ENCODE measurements at regions not wholly inside any gene's neighbourhood (a gene's known extent, or its start where the extent isn't known, plus 50 kb on each side); places are given as distances from the start of the nearest gene placed in this dataset.

GRCh38 chr5:118692811-118693342, 295.5 kb downstream of the DTWD2 start:
- Histone ChIP-seq H3K4me2 (ENCODE audit: low read length) (no peak overlapping the region), H3K27ac (ENCODE audit: low read depth, low read length, poor library complexity, severe bottlenecking) (no peak overlapping the region), H3K36me3 (ENCODE audit: insufficient read depth, low read length) (no peaks in the 10 kb centered on the region), H3K9me3 (ENCODE audit: low read length) (no peaks in the 10 kb centered on the region), H3K79me2 (ENCODE audit: insufficient read depth, low read depth, low read length) (no peaks in the 10 kb centered on the region), H2AFZ (ENCODE audit: low read length) (no peak overlapping the region), H3K4me1 (ENCODE audit: insufficient read depth, low read length, poor library complexity, severe bottlenecking) (no peaks in the 10 kb centered on the region), H3K9me2 (ENCODE audit: insufficient read depth, low read length) (no peaks in the 10 kb centered on the region), H3K4me3 (ENCODE audit: low read depth, low read length, poor library complexity, severe bottlenecking) (no peak overlapping the region), H4K20me1 (ENCODE audit: insufficient read depth, low read length) (no peaks in the 10 kb centered on the region)
- no peak for DNase-seq (ENCODE audit: low spot score)
- ChIA-PET CTCF (ENCODE audit: unreplicated experiment) (no interaction called here), POLR2A (no interaction called here)
- BruUV-seq (replicated peaks) = no TSS peak
- intact Hi-C loops (cut with micrococcal nuclease; ENCODE audit: unreplicated experiment) = no loop called here
- TF ChIP-seq CTCF (conservative IDR thresholded peaks at IDR 0.05; ENCODE audit: low read length) = no peak
- no peak for TF ChIP-seq EZH2phosphoT487 (IDR thresholded peaks at IDR 0.05; ENCODE audit: borderline replicate concordance, low read depth, low read length)

- H3K4me2 ChIP-seq (ENCODE audit: low read length) = no peak overlapping the region
- POLR2A ChIA-PET = no interaction called here
Observed at GRCh38 chr5:118687661-118688621, 300.4 kb downstream of the DTWD2 start.

More at GRCh38 chr5:118687661-118688621, 300.4 kb downstream of the DTWD2 start:
- H3K27ac ChIP-seq (ENCODE audit: low read depth, low read length, poor library complexity, severe bottlenecking) = no peak overlapping the region
- no peaks in the 10 kb centered on the region for H3K9me3 ChIP-seq (ENCODE audit: low read length)
- no peaks in the 10 kb centered on the region for H3K4me1 ChIP-seq (ENCODE audit: insufficient read depth, low read length, poor library complexity, severe bottlenecking)
- H4K20me1 ChIP-seq (ENCODE audit: insufficient read depth, low read length) = no peaks in the 10 kb centered on the region
- no peak overlapping the region for H2AFZ ChIP-seq (ENCODE audit: low read length)
- no peaks in the 10 kb centered on the region for H3K9me2 ChIP-seq (ENCODE audit: insufficient read depth, low read length)
- H3K36me3 ChIP-seq (ENCODE audit: insufficient read depth, low read length) = no peaks in the 10 kb centered on the region
- H3K4me3 ChIP-seq (ENCODE audit: low read depth, low read length, poor library complexity, severe bottlenecking) = no peak overlapping the region
- TF ChIP-seq EZH2phosphoT487 (IDR thresholded peaks at IDR 0.05; ENCODE audit: borderline replicate concordance, low read depth, low read length) (no peak), CTCF (conservative IDR thresholded peaks at IDR 0.05; ENCODE audit: low read length) (no peak)
- intact Hi-C loops (cut with micrococcal nuclease; ENCODE audit: unreplicated experiment) = no loop called here
- no peak for DNase-seq (ENCODE audit: low spot score)
- CTCF ChIA-PET (ENCODE audit: unreplicated experiment) = no interaction called here
- BruUV-seq (replicated peaks) = no TSS peak
- no peaks in the 10 kb centered on the region for H3K79me2 ChIP-seq (ENCODE audit: insufficient read depth, low read depth, low read length)
